CD4-positive, alpha-beta memory T cell (primary cell): ENCODE measurements at regions not wholly inside any gene's neighbourhood (a gene's known extent, or its start where the extent isn't known, plus 50 kb on each side); places are given as distances from the start of the nearest gene placed in this dataset.

Source experiments
- CTCF ChIA-PET: fragments of 350-600 bp; sonication (Branson Sonifier 250); formaldehyde crosslinking; loops from one replicate; lab custom pipeline; 2021; ENCODE audit warnings: inconsistent platforms; ENCODE audit not compliant: partially characterized antibody; lab: Charles Lee
- POLR2A ChIA-PET: fragments of 350-600 bp; sonication (Branson Sonifier 250); formaldehyde crosslinking; loops from one replicate; lab custom pipeline; 2021; ENCODE audit not compliant: partially characterized antibody; lab: Charles Lee
- DNase-seq, 5 donors: peaks; one replicate each; pipeline versions ENCODE4 v3.0.0 to v3.0.0-alpha.2; 2020 to 2022; ENCODE audit warnings: mixed read lengths in 1 of 5
- H3K27ac ChIP-seq: one replicate; pipeline ENCODE4 v1.7.0; 2013; ENCODE audit warnings: low read depth, low read length
- H3K27me3 ChIP-seq: 2 replicates; pipeline ENCODE4 v1.7.0; 2013; ENCODE audit warnings: mild to moderate bottlenecking, low read length, moderate library complexity; ENCODE audit not compliant: insufficient read depth
- H3K36me3 ChIP-seq: 2 replicates; pipeline ENCODE4 v1.7.0; 2013; ENCODE audit warnings: mild to moderate bottlenecking, low read length, moderate library complexity; ENCODE audit not compliant: insufficient read depth
- H3K4me1 ChIP-seq: 2 replicates; pipeline ENCODE4 v1.7.0; 2013; ENCODE audit warnings: mild to moderate bottlenecking, low read length, moderate library complexity; ENCODE audit not compliant: insufficient read depth
- H3K4me3 ChIP-seq, 2 donors: one replicate each; pipeline ENCODE4 v1.7.0; 2013; ENCODE audit warnings: low read length in 2 of 2, mild to moderate bottlenecking in 1 of 2
- H3K9me3 ChIP-seq, 2 donors: one replicate each; pipeline ENCODE4 v1.7.0; 2013; ENCODE audit warnings: low read length in 2 of 2, control low read depth in 1 of 2; ENCODE audit not compliant: control insufficient read depth in 1 of 2
- H3K27ac Mint-ChIP-seq, 7 donors: one replicate each; pipeline ENCODE4 v1.8.0; 2020 to 2021; ENCODE audit warnings: mixed read lengths in 7 of 7, mild to moderate bottlenecking in 6 of 7, inconsistent platforms in 3 of 7, moderate library complexity in 3 of 7
- H3K27me3 Mint-ChIP-seq, 2 donors: one replicate each; pipeline ENCODE4 v1.8.0; 2020 to 2021; ENCODE audit warnings: mixed read lengths in 2 of 2
- H3K36me3 Mint-ChIP-seq, 2 donors: one replicate each; pipeline ENCODE4 v1.8.0; 2020 to 2021; ENCODE audit warnings: mixed read lengths in 2 of 2, inconsistent platforms in 1 of 2, mild to moderate bottlenecking in 1 of 2
- H3K4me1 Mint-ChIP-seq, 4 donors: one replicate each; pipeline ENCODE4 v1.8.0; 2020 to 2021; ENCODE audit warnings: mixed read lengths in 4 of 4, mild to moderate bottlenecking in 1 of 4
- H3K4me3 Mint-ChIP-seq, 8 donors: one replicate each; pipeline ENCODE4 v1.8.0; 2020 to 2021; ENCODE audit warnings: mixed read lengths in 8 of 8, mild to moderate bottlenecking in 7 of 8, moderate library complexity in 6 of 8, inconsistent platforms in 3 of 8
- H3K9me3 Mint-ChIP-seq, 8 donors: one replicate each; pipeline ENCODE4 v1.8.0; 2020 to 2021; ENCODE audit warnings: mixed read lengths in 8 of 8, mild to moderate bottlenecking in 5 of 8, inconsistent platforms in 3 of 8, moderate library complexity in 1 of 8
- intact Hi-C: fragments of 100-400 bp; cut with micrococcal nuclease; formaldehyde crosslinking; loops from one replicate; pipeline ENCODE4 v1.15.1; 2023

DNA sequence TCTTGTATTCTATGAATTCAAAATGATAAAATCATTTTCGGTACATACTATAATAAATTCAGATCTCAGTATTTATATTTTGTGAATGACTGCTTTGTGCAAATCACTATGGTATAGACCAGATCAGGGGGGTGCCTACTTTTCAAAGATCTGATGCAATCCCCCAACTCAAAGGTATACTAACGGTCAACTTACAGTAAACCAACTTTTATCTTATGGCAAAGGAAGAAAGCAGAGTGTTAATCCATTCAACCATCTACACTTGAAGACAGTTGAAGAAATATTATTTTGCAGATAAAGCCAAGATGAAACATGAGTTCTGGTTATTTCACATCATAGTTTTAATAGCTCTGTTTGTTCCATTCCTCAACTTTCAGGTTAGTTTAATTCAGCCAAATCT, 197.1 kb downstream of the MEX3B start:
- Histone ChIP-seq H3K27ac (no peak overlapping the region), H3K4me1 (no peaks in the 10 kb centered on the region), H3K36me3 (no peaks in the 10 kb centered on the region), H3K4me3 (no peak overlapping the region), H3K9me3 (no peaks in the 10 kb centered on the region), H3K27me3 (no peaks in the 10 kb centered on the region)
- H3K4me3 Mint-ChIP-seq = no peak overlapping the region
- ChIA-PET POLR2A (no interaction called here), CTCF (no interaction called here)
- intact Hi-C loops = no loop called here
- peaks cover 0 to 4% (median 0%) of the 10 kb centered on the region in 8 donors for H3K9me3 Mint-ChIP-seq
- H3K36me3 Mint-ChIP-seq = no peaks in the 10 kb centered on the region
- no peaks in the 10 kb centered on the region for H3K4me1 Mint-ChIP-seq
- peaks cover 3 to 10% of the 10 kb centered on the region in 2 donors for H3K27me3 Mint-ChIP-seq
- DNase-seq = no peak
- H3K27ac Mint-ChIP-seq = peak overlapping the region in 1 of 7 donors; percentile 6

DNA sequence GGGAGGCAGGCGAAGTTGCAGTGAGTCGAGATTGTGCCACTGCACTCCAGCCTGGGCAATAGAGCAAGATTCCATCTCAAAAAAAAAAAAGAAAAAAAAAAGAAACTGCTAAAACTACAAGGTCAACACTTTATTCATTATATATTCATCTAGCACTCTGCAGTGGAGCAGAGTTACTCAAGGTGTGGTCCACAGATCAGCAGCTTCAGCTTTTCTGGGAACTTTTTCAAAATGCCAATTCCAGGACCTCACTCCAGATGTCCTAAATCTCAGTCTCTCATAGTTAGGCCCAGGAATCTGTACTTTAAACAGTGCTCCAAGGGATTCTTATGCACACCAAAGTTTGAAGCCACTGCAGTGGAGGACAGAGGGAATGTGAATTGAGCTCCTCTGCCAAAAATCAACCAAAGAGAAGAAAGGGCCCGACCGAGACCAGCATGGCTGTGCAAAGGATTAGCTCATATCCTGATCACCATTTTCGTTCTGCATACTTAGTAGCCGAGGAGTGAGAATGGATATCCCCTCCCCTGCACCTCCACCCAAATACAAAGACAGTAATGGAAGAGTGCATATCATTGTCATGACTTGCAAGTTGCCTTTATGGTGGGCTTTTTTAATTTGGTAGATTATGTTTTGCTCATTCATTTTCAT, 201.9 kb downstream of the MEX3B start:
- H3K27me3 Mint-ChIP-seq = peaks cover 3 to 4% of the 10 kb centered on the region in 2 donors

DNA sequence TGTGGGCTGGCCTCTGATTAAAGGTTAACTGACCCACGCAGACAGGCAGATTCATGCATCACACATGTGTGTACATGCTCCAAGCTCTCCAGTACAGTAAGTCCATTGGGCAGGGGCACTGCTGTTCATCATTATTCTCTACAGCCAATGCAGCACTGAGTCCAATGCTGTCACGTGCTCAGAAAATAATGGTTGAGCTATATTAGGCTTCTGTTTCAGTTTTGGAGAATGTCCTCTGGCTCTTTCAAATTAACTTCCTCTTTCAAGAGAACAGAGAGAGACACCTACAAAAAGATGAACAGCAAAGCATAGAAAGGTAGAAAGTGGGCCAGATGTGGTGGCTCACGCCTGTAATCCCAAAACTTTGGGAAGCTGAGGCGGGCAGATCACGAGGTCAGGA, 202.6 kb downstream of the MEX3B start:
- CTCF ChIA-PET = no interaction called here
- no peak overlapping the region for H3K4me3 ChIP-seq
- POLR2A ChIA-PET = no interaction called here
- H3K27me3 Mint-ChIP-seq = peaks cover 3 to 4% of the 10 kb centered on the region in 2 donors
- H3K9me3 ChIP-seq = no peaks in the 10 kb centered on the region
- no peaks in the 10 kb centered on the region for H3K4me1 ChIP-seq
- H3K27me3 ChIP-seq = no peaks in the 10 kb centered on the region
- H3K4me1 Mint-ChIP-seq = no peaks in the 10 kb centered on the region
- DNase-seq = no peak
- H3K36me3 Mint-ChIP-seq = no peaks in the 10 kb centered on the region
- no peak overlapping the region for H3K4me3 Mint-ChIP-seq
- H3K27ac ChIP-seq = no peak overlapping the region
- no peak overlapping the region for H3K27ac Mint-ChIP-seq
- peaks cover 0 to 4% (median 0%) of the 10 kb centered on the region in 8 donors for H3K9me3 Mint-ChIP-seq
- intact Hi-C loops = no loop called here
- H3K36me3 ChIP-seq = no peaks in the 10 kb centered on the region

More for the DNA sequence above, 201.9 kb downstream of the MEX3B start:
- Histone ChIP-seq H3K27ac (no peak overlapping the region), H3K36me3 (no peaks in the 10 kb centered on the region), H3K9me3 (no peaks in the 10 kb centered on the region), H3K4me1 (no peaks in the 10 kb centered on the region), H3K27me3 (no peaks in the 10 kb centered on the region), H3K4me3 (no peak overlapping the region)
- Mint-ChIP-seq H3K9me3 (peaks cover 0 to 4% (median 0%) of the 10 kb centered on the region in 8 donors), H3K27ac (peak overlapping the region in 1 of 7 donors; percentile 37), H3K4me1 (no peaks in the 10 kb centered on the region), H3K4me3 (no peak overlapping the region), H3K36me3 (no peaks in the 10 kb centered on the region)
- POLR2A ChIA-PET = no interaction called here
- intact Hi-C loops = no loop called here
- DNase-seq = no peak
- CTCF ChIA-PET = no interaction called here

DNA sequence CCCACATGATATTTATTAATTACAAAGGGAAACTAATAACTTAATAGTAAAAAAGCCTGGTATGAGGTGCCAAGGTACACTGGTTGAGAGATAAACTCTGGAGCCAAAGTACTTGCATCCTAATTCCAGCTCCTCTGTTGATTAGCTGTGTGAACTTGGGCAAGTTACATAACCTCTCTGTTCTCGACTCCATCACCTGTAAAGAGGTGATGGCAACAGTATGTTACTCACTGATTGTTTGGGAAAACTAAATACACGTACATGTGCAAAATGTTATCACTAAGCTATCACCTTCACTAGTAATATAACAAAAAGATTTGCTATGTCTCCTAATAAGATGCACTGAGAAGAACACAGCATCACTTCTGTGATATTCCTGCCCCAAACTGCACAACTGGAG, 206.4 kb downstream of the MEX3B start:
- Histone ChIP-seq H3K9me3 (no peaks in the 10 kb centered on the region), H3K36me3 (no peaks in the 10 kb centered on the region), H3K4me1 (no peaks in the 10 kb centered on the region), H3K4me3 (no peak overlapping the region), H3K27me3 (no peaks in the 10 kb centered on the region), H3K27ac (no peak overlapping the region)
- POLR2A ChIA-PET = no interaction called here
- Mint-ChIP-seq H3K27ac (no peak overlapping the region), H3K4me3 (no peak overlapping the region), H3K27me3 (peaks cover 0 to 2% of the 10 kb centered on the region in 2 donors), H3K4me1 (no peaks in the 10 kb centered on the region), H3K9me3 (no peaks in the 10 kb centered on the region), H3K36me3 (no peaks in the 10 kb centered on the region)
- no peak for DNase-seq
- CTCF ChIA-PET = no interaction called here
- intact Hi-C loops = no loop called here

DNA sequence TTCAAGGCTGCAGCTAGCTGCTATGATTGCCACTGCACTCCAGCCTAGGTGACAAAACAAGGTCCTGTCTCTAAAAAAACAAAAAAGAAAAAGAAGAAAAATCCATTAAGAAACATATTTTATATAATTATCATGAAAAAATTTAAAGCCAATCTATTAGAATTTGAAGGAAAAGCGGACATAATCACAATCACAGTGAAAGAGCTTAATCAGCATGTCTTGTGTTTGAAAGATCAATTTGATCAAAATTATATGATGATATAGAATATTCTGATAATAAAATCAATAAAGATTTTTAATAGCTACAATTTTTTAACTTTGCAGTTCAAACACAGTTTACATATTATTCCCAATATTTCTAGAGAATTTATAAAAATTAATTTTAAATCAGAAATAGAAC, 210.1 kb downstream of the MEX3B start:
- H3K4me1 ChIP-seq = no peaks in the 10 kb centered on the region
- no peak for DNase-seq
- no peaks in the 10 kb centered on the region for H3K4me1 Mint-ChIP-seq
- H3K27ac ChIP-seq = no peak overlapping the region
- intact Hi-C loops = no loop called here
- no peaks in the 10 kb centered on the region for H3K27me3 ChIP-seq
- H3K27me3 Mint-ChIP-seq = peaks cover 0 to 10% of the 10 kb centered on the region in 2 donors
- no peak overlapping the region for H3K4me3 Mint-ChIP-seq
- CTCF ChIA-PET = no interaction called here
- no peaks in the 10 kb centered on the region for H3K36me3 ChIP-seq
- POLR2A ChIA-PET = no interaction called here
- no peak overlapping the region for H3K4me3 ChIP-seq
- no peaks in the 10 kb centered on the region for H3K36me3 Mint-ChIP-seq
- H3K9me3 ChIP-seq = no peaks in the 10 kb centered on the region
- H3K9me3 Mint-ChIP-seq = peaks cover 0 to 2% (median 0%) of the 10 kb centered on the region in 8 donors
- H3K27ac Mint-ChIP-seq = no peak overlapping the region

DNA sequence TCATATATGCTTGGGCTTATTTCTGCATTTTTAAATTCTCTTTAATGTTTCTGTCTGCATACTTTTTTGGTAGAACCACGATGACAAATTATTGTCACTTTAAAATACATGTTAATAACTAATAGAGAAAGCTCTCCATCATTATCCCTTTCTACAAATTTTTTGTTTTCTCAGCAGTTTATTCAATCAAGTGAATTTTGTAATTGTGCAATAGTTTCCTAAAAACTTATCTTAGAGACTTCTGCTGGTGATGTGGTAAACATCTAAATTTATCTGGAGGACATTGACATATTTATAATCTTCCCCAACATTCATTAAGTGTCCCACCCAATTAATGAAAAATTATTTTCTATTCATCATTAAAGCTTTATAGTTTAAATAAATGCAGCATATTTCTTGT, 215.3 kb downstream of the MEX3B start:
- Histone ChIP-seq H3K4me3 (no peak overlapping the region), H3K27ac (no peak overlapping the region), H3K27me3 (no peaks in the 10 kb centered on the region), H3K9me3 (no peaks in the 10 kb centered on the region), H3K36me3 (no peaks in the 10 kb centered on the region), H3K4me1 (no peaks in the 10 kb centered on the region)
- DNase-seq = no peak
- Mint-ChIP-seq H3K9me3 (peaks cover 0 to 2% (median 0%) of the 10 kb centered on the region in 8 donors), H3K27me3 (peaks cover under 1 to 7% of the 10 kb centered on the region in 2 donors), H3K27ac (no peak overlapping the region), H3K4me3 (no peak overlapping the region), H3K4me1 (no peaks in the 10 kb centered on the region), H3K36me3 (no peaks in the 10 kb centered on the region)
- ChIA-PET POLR2A (no interaction called here), CTCF (no interaction called here)
- intact Hi-C loops = no loop called here

- Histone ChIP-seq H3K36me3 (no peaks in the 10 kb centered on the region), H3K4me1 (no peaks in the 10 kb centered on the region), H3K27ac (no peak overlapping the region), H3K27me3 (no peaks in the 10 kb centered on the region), H3K4me3 (no peak overlapping the region), H3K9me3 (no peaks in the 10 kb centered on the region)
- no peak overlapping the region for H3K4me3 Mint-ChIP-seq
- H3K27me3 Mint-ChIP-seq = peaks cover 2 to 7% of the 10 kb centered on the region in 2 donors
- POLR2A ChIA-PET = no interaction called here
- no peak overlapping the region for H3K27ac Mint-ChIP-seq
- CTCF ChIA-PET = no interaction called here
- peaks cover 0 to 2% (median 0%) of the 10 kb centered on the region in 8 donors for H3K9me3 Mint-ChIP-seq
- intact Hi-C loops = no loop called here
- no peaks in the 10 kb centered on the region for H3K36me3 Mint-ChIP-seq
- no peak for DNase-seq
- no peaks in the 10 kb centered on the region for H3K4me1 Mint-ChIP-seq
These were observed 215.9 kb downstream of the MEX3B start for GRCh38 chr15:81829918-81830317.
